LNCAP (cell line): ENCODE measurements at regions not wholly inside any gene's neighbourhood (a gene's known extent, or its start where the extent isn't known, plus 50 kb on each side); places are given as distances from the start of the nearest gene placed in this dataset.

Experiments used
- TF ChIP-seq, protein P1 (sequence below): fragments of 450-650 bp; IDR thresholded peaks from 2 replicates; pipeline ENCODE4 v1.5.1; 2017; ENCODE audit warnings: mild to moderate bottlenecking

DNA sequence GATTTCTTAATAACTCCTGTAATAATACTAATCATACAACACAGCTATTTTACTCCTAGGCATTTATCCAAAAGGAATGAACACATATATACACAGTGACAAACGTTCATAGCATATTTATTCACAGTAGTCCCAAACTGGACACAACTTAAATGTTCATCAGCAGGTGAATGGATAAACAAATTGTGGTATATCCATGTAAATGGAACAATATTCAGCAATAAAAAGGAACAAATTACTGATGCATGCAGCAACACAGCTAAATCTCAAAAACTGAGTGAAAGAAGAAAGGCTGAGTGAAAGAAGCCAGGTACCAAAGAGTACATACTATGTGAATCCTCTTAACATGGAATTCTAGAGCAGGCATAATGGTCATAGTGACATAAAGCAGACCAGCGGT lies 242.7 kb upstream of the USP24 start:
- TF ChIP-seq, protein P1, sequence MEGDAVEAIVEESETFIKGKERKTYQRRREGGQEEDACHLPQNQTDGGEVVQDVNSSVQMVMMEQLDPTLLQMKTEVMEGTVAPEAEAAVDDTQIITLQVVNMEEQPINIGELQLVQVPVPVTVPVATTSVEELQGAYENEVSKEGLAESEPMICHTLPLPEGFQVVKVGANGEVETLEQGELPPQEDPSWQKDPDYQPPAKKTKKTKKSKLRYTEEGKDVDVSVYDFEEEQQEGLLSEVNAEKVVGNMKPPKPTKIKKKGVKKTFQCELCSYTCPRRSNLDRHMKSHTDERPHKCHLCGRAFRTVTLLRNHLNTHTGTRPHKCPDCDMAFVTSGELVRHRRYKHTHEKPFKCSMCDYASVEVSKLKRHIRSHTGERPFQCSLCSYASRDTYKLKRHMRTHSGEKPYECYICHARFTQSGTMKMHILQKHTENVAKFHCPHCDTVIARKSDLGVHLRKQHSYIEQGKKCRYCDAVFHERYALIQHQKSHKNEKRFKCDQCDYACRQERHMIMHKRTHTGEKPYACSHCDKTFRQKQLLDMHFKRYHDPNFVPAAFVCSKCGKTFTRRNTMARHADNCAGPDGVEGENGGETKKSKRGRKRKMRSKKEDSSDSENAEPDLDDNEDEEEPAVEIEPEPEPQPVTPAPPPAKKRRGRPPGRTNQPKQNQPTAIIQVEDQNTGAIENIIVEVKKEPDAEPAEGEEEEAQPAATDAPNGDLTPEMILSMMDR, result no peak

DNA sequence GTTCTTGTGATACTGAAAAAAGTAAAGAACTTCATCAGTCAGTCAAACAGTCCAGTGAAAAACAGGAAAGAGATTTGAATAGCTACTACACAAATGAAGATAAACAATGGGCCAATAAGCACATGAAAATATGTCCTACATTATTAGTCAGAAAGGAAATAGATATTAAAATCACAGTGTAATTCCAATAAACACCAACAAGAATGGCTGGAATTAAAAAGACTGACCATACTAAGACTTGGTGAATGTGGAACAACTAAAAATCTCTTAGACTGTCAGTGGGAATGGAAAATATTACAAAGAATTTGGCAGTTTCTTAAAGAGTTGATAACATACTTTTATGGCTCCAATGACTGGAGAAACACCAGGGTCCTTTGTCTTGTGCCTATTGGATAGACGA lies 241.8 kb upstream of the USP24 start:
- TF ChIP-seq, protein P1, result no peak

DNA sequence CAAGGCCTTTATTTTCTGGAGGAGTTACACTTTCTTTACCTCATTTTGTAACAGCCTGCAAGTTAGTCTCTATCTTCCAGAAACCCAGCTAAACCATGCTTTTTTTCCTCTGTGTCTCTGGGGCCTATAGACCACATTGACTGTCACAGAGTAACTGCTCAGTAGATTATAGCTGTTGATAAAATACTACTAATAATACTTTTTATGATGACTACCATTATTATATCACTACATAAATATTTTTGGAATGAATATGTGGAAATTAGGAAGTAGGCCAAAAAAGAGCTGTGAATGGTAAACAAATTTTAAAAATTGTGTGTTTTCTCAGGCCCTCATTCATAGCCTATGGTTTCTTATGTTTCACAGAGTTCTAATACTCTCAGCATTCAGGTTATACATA lies 233.1 kb upstream of the USP24 start:
- TF ChIP-seq, protein P1, result no peak

DNA sequence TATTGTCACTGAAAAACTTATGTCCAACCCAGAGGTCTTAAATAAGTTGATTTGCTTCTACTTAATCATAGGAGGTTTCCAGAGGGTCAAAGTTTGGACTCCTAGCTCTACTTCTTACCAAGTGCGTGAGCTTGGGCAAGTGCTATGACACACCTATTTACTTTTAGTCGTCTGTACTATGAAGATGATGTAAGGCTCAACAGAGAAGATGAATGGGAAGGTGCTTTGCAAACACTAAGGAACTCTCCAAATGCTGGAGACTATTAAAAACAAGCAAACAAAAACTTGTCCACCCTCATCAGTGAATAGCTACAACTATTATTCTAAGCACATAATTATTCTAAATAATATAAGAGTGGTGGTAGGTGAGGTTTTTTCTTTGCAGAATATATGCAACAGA lies 232.3 kb upstream of the USP24 start:
- TF ChIP-seq, protein P1, result no peak

DNA sequence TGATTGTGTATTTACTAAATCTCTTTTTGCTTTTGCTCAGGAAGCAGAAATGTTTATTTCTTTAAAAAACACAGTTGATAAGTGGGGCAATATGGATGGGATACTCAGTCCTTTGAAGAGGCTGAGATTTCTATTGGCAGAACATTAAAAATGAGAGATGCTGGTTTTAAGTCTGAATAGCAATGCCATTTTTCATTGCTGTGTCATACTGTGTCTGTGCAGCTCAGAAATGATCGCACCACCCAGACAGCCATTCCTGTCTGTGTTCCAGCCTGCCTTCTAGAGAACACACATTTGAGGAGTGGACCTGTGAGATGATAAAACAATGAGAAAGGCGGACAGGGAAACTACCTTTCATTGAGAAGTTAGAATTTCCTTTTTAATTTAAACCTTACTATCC lies 231.2 kb upstream of the USP24 start:
- TF ChIP-seq, protein P1, result no peak

DNA sequence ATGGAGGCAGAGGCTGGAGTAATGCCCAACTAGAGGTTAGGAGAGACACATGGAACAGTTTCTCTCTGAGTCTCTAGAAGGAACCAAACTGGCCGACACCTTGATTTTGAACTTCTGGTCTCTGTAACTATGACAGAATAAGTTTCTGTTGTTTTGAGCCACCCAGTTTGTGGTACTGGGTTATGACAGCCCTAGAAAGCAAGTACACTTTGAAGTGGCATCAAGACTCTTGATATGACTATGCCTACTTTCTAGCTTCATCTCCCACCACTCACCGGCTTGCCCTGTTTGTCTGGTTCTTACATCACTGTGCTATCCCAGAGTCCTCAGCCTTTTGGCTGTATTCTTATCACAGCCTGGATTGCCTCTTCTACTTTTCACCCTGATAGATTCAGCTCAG lies 230.3 kb upstream of the USP24 start:
- TF ChIP-seq, protein P1, result no peak

DNA sequence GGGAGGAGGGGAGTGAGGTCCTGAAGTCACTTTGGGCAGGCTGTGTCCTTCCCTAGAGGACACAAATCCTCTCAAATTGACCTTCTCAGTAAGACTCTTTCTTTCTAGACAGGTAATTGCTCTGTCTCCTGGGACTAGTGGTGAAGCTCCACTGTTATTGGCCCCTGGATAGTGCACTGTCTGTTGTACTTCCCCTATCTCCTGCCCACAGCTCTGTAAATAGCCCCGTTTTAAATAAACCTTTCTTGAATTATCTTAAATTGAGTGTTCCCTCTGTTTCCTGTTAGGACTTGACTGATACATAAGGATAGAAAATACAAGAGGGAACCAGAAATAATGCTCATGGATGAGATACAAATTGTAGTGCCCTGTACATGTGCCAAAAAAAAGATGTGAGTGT lies 229.5 kb upstream of the USP24 start:
- TF ChIP-seq, protein P1, result no peak

DNA sequence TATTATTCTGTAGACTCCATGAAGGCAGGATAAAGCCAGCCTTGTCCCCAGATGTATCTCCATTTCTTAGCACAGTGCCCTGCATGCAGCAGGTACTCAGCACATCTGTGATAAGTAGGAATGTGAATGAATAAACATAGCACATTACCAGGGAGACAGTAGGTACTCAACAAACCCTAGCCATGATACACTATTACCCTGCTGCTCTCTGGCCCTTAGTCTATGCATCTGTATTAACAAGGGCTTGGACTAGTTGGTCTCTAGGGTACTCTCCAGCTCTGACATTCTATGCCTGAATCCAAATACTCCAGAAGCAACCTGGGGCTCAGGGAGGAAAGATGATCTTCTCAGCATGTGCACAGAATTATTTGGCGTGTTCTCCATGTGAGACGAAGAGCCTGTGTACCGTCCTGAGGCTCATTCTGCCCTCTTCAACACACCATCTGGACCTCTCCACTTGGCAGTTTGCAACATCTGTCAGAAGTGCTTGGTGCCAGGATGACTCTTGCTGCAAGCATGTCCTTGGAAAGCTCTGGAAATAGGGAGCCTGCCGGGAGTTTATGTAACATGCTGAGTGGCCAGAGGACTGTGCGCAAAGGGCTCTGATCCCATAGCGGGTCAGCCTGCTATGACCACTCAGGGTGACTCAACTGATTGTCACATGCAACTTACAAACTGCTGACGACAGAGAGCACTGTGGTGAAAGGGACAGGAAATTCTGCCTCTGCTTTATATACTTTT lies 228.2 kb upstream of the USP24 start:
- TF ChIP-seq, protein P1, result no peak
